HepG2 (cell line): ENCODE measurements at regions not wholly inside any gene's neighbourhood (a gene's known extent, or its start where the extent isn't known, plus 50 kb on each side); places are given as distances from the start of the nearest gene placed in this dataset.

Experiments
- ELF4 ChIP-seq: sonication (generic); formaldehyde crosslinking; IDR thresholded peaks from 2 replicates; pipeline ENCODE4 v1.5.0; 2020; ENCODE audit warnings: missing genetic modification reagents, mild to moderate bottlenecking, moderate library complexity, borderline replicate concordance
- HDAC2 ChIP-seq: sonication (generic); formaldehyde crosslinking; IDR thresholded peaks from 2 replicates; pipeline ENCODE4 v1.4.0; 2020; ENCODE audit warnings: missing genetic modification reagents
- RCOR2 ChIP-seq: IDR thresholded peaks from 2 replicates; pipeline ENCODE4 v1.6.1; 2016; ENCODE audit warnings: missing biosample characterization, missing genetic modification reagents
- RFX1 ChIP-seq: fragments of 450-650 bp; IDR thresholded peaks from 2 replicates; pipeline ENCODE4 v1.6.1; 2017
- ZEB1 ChIP-seq: IDR thresholded peaks from 2 replicates; pipeline ENCODE4 v1.6.1; 2012; ENCODE audit warnings: mild to moderate bottlenecking, low read depth, inconsistent platforms; ENCODE audit not compliant: insufficient replicate concordance
- TF ChIP-seq, protein P1 (sequence below): sonication (generic); formaldehyde crosslinking; IDR thresholded peaks from 2 replicates; pipeline ENCODE4 v1.8.0; 2022; ENCODE audit warnings: missing genetic modification reagents, mild to moderate bottlenecking, inconsistent platforms, borderline replicate concordance
- TF ChIP-seq, protein P2 (sequence below): sonication (generic); formaldehyde crosslinking; IDR thresholded peaks from 2 replicates; pipeline ENCODE4 v1.4.0; 2020; ENCODE audit warnings: missing genetic modification reagents
- TF ChIP-seq, protein P3 (sequence below): sonication (generic); formaldehyde crosslinking; IDR thresholded peaks from 2 replicates; pipeline ENCODE4 v1.5.0; 2020; ENCODE audit warnings: mild to moderate bottlenecking, missing genetic modification reagents
- TF ChIP-seq, protein P4 (sequence below): IDR thresholded peaks from 2 replicates; pipeline ENCODE4 v1.6.1; 2016; ENCODE audit warnings: missing genetic modification reagents, missing compliant biosample characterization

DNA sequence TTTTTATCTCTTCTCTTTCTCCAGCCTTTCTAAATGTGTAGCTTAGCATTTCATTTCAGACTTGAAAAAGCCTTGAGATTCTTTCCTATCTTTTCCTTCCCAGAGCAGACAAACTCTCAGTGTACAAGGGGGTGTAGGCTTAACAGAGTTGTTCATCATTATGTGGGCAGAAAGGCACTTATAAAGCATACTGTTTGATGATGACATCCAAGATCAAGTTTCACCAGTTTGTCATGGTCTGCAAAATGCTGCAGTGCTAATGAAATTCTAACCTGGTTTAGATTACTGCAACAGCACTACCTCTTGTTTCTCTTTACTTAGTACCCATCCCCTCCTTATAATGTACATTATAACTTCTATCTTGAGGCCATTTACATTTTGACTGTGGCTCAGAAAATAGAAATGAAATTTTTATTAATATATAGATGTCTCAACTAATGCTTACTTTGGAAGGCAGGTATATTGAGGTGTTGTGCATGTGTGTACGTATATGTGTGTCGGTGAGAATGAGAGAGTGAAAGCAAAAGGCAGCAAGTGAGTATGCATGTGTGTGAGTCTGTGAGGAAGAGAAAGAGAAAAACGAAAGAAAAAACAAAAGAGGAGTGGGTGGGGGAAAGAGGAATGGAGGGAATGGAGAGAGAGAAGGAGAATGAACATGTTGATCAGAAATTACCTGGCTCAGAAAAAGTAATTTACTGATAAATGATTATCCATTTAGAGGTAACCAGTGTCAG is 1043.6 kb downstream of the TUSC7 start (continued):
- TF ChIP-seq, protein P1, sequence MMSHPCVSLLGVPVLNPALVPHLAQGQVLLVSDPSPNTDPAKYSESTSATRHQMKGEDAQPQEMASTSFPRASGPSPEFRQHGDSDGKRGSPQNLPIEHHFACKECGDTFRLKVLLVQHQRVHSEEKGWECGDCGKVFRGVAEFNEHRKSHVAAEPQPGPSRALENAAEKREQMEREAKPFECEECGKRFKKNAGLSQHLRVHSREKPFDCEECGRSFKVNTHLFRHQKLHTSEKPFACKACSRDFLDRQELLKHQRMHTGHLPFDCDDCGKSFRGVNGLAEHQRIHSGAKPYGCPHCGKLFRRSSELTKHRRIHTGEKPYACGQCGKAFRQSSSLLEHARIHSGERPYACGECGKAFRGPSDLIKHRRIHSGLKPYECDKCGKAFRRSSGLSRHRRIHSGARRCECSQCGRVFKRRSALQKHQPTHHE = no peak
- TF ChIP-seq, protein P2, sequence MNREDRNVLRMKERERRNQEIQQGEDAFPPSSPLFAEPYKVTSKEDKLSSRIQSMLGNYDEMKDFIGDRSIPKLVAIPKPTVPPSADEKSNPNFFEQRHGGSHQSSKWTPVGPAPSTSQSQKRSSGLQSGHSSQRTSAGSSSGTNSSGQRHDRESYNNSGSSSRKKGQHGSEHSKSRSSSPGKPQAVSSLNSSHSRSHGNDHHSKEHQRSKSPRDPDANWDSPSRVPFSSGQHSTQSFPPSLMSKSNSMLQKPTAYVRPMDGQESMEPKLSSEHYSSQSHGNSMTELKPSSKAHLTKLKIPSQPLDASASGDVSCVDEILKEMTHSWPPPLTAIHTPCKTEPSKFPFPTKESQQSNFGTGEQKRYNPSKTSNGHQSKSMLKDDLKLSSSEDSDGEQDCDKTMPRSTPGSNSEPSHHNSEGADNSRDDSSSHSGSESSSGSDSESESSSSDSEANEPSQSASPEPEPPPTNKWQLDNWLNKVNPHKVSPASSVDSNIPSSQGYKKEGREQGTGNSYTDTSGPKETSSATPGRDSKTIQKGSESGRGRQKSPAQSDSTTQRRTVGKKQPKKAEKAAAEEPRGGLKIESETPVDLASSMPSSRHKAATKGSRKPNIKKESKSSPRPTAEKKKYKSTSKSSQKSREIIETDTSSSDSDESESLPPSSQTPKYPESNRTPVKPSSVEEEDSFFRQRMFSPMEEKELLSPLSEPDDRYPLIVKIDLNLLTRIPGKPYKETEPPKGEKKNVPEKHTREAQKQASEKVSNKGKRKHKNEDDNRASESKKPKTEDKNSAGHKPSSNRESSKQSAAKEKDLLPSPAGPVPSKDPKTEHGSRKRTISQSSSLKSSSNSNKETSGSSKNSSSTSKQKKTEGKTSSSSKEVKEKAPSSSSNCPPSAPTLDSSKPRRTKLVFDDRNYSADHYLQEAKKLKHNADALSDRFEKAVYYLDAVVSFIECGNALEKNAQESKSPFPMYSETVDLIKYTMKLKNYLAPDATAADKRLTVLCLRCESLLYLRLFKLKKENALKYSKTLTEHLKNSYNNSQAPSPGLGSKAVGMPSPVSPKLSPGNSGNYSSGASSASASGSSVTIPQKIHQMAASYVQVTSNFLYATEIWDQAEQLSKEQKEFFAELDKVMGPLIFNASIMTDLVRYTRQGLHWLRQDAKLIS = no peak
- TF ChIP-seq ELF4 (CRISPR knock-in tag) (no peak), ZEB1 (no peak), RCOR2 (CRISPR knock-in tag) (no peak), HDAC2 (CRISPR knock-in tag) (no peak), RFX1 (no peak)
- TF ChIP-seq, protein P3, sequence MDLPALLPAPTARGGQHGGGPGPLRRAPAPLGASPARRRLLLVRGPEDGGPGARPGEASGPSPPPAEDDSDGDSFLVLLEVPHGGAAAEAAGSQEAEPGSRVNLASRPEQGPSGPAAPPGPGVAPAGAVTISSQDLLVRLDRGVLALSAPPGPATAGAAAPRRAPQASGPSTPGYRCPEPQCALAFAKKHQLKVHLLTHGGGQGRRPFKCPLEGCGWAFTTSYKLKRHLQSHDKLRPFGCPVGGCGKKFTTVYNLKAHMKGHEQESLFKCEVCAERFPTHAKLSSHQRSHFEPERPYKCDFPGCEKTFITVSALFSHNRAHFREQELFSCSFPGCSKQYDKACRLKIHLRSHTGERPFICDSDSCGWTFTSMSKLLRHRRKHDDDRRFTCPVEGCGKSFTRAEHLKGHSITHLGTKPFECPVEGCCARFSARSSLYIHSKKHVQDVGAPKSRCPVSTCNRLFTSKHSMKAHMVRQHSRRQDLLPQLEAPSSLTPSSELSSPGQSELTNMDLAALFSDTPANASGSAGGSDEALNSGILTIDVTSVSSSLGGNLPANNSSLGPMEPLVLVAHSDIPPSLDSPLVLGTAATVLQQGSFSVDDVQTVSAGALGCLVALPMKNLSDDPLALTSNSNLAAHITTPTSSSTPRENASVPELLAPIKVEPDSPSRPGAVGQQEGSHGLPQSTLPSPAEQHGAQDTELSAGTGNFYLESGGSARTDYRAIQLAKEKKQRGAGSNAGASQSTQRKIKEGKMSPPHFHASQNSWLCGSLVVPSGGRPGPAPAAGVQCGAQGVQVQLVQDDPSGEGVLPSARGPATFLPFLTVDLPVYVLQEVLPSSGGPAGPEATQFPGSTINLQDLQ (CRISPR knock-in tag) = no peak
- TF ChIP-seq, protein P4, sequence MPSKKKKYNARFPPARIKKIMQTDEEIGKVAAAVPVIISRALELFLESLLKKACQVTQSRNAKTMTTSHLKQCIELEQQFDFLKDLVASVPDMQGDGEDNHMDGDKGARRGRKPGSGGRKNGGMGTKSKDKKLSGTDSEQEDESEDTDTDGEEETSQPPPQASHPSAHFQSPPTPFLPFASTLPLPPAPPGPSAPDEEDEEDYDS (CRISPR knock-in tag) = no peak
- TF ChIP-seq, all 625 proteins: peak for 0
